OCI-LY3 (cell line): ENCODE measurements at regions not wholly inside any gene's neighbourhood (a gene's known extent, or its start where the extent isn't known, plus 50 kb on each side); places are given as distances from the start of the nearest gene placed in this dataset.
"Not testable (repeated sequence)": the region's sequence is repeated elsewhere in the genome, so short reads cannot be mapped to it uniquely, and the experiment has no call there.

Experiments
- H2AFZ ChIP-seq: fragments of 200-600, 300-600 bp; shearing (Covaris generic); 2 replicates; pipeline ENCODE4 v1.6.0; 2014; ENCODE audit warnings: antibody characterized with exemption, low read depth, low read length
- H3K27ac ChIP-seq: fragments of 200-600, 300-600 bp; sonication (generic); 2 replicates; pipeline ENCODE4 v1.5.1; 2014; ENCODE audit warnings: mild to moderate bottlenecking, low read length, moderate library complexity, mixed read lengths
- H3K27me3 ChIP-seq: fragments of 200-600, 300-600 bp; sonication (generic); 2 replicates; pipeline ENCODE4 v1.6.1; 2014; ENCODE audit warnings: low read depth, low read length, mixed read lengths
- H3K36me3 ChIP-seq: fragments of 200-600, 300-600 bp; sonication (generic); replicated peaks from 2 replicates; pipeline ENCODE3; 2014; ENCODE audit warnings: low read depth, low read length, mixed read lengths
- H3K4me1 ChIP-seq: fragments of 300-600, 200-600 bp; sonication (generic); 2 replicates; pipeline ENCODE4 v1.6.1; 2014; ENCODE audit warnings: low read length, mixed read lengths
- H3K4me2 ChIP-seq: fragments of 200-600, 300-600 bp; sonication (generic); 2 replicates; pipeline ENCODE4 v1.6.1; 2014; ENCODE audit warnings: low read length, mixed read lengths
- H3K4me3 ChIP-seq: fragments of 300-600, 200-600 bp; sonication (generic); 2 replicates; pipeline ENCODE4 v1.5.1; 2014; ENCODE audit warnings: antibody characterized with exemption, mild to moderate bottlenecking, low read length, moderate library complexity
- H3K79me2 ChIP-seq: fragments of 300-600, 200-600 bp; shearing (Covaris generic); 2 replicates; pipeline ENCODE4 v1.6.1; 2014; ENCODE audit warnings: mild to moderate bottlenecking, low read length, mixed read lengths
- H3K9ac ChIP-seq: fragments of 300-600, 200-600 bp; shearing (Covaris generic); 2 replicates; pipeline ENCODE4 v1.6.0; 2014; ENCODE audit warnings: mild to moderate bottlenecking, low read length, moderate library complexity
- H3K9me3 ChIP-seq: fragments of 200-600, 300-600 bp; shearing (Covaris generic); 2 replicates; pipeline ENCODE4 v1.6.1; 2014; ENCODE audit warnings: low read length, mixed read lengths; ENCODE audit not compliant: insufficient read depth
- H4K20me1 ChIP-seq: fragments of 200-600, 300-600 bp; sonication (generic); 2 replicates; pipeline ENCODE4 v1.6.1; 2016; ENCODE audit warnings: low read length, mixed read lengths; ENCODE audit not compliant: insufficient read depth
- EZH2phosphoT487 ChIP-seq: fragments of 200-600 bp; shearing (Covaris generic); IDR thresholded peaks from 2 replicates; pipeline ENCODE4 v1.6.1; 2018; ENCODE audit warnings: antibody characterized with exemption, mixed run types, low read depth
- TF ChIP-seq, protein P1 (sequence below): fragments of 200-600, 300-600 bp; sonication (generic); IDR thresholded peaks from 2 replicates; pipeline ENCODE4 v1.5.1; 2014; ENCODE audit warnings: antibody characterized with exemption, low read length, low read depth

DNA sequence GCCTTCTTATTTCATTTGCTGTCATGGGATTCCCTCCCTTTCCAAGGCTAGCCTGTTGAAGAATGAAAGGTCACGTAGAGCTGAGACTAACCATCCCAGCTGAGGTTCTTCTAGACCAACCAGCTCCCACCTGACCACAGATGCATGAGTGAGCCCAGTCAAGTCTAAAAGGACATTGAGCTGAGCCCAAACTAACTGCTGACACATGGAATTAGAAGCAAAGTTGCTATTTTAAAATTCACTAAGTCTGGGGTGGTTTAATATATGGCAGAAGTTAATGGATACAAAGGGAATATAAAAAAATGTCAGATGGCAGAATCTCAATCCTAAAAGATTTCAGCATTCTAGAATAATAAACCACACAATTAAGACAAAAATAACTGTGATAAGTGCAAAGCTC is 118.9 kb upstream of the RASGEF1B start:
- no peak overlapping the region for H3K9ac ChIP-seq
- no peaks in the 10 kb centered on the region for H3K27me3 ChIP-seq
- TF ChIP-seq, protein P1, sequence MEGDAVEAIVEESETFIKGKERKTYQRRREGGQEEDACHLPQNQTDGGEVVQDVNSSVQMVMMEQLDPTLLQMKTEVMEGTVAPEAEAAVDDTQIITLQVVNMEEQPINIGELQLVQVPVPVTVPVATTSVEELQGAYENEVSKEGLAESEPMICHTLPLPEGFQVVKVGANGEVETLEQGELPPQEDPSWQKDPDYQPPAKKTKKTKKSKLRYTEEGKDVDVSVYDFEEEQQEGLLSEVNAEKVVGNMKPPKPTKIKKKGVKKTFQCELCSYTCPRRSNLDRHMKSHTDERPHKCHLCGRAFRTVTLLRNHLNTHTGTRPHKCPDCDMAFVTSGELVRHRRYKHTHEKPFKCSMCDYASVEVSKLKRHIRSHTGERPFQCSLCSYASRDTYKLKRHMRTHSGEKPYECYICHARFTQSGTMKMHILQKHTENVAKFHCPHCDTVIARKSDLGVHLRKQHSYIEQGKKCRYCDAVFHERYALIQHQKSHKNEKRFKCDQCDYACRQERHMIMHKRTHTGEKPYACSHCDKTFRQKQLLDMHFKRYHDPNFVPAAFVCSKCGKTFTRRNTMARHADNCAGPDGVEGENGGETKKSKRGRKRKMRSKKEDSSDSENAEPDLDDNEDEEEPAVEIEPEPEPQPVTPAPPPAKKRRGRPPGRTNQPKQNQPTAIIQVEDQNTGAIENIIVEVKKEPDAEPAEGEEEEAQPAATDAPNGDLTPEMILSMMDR = no peak
- TF ChIP-seq EZH2phosphoT487 = no peak
- H3K79me2 ChIP-seq = no peaks in the 10 kb centered on the region
- no peaks in the 10 kb centered on the region for H3K36me3 ChIP-seq
- no peaks in the 10 kb centered on the region for H4K20me1 ChIP-seq
- H3K4me1 ChIP-seq = peaks cover 8% of the 10 kb centered on the region; the same call in 1 of the 2 replicates
- no peak overlapping the region for H2AFZ ChIP-seq
- no peak overlapping the region for H3K27ac ChIP-seq
- H3K4me3 ChIP-seq = no peak overlapping the region
- no peaks in the 10 kb centered on the region for H3K9me3 ChIP-seq
- H3K4me2 ChIP-seq = no peak overlapping the region

DNA sequence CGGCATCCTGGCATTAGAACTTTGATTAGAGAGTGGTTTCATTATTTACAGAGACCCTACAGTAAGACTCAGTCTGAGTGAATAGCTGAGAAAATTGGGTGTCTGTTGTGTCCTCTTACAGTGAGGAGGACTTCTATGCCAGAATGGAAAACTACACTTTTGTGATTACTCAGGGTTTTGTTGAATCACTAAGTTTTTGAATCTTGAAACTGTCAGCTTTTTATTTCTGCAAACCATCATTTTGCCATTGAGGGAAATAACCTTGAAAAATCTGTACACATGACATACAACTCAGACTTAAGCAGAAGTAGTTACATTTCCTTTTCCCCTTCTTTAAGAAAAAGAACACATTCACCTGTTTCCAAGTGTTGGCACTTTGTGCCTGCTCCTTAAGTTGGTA is 117.6 kb upstream of the RASGEF1B start:
- H3K4me2 ChIP-seq = no peak overlapping the region
- H4K20me1 ChIP-seq = no peaks in the 10 kb centered on the region
- no peaks in the 10 kb centered on the region for H3K79me2 ChIP-seq
- no peaks in the 10 kb centered on the region for H3K36me3 ChIP-seq
- H3K9me3 ChIP-seq = no peaks in the 10 kb centered on the region
- no peak for TF ChIP-seq EZH2phosphoT487
- TF ChIP-seq, protein P1 = no peak
- H3K4me3 ChIP-seq = no peak overlapping the region
- H3K4me1 ChIP-seq = peaks cover 8% of the 10 kb centered on the region; the same call in 1 of the 2 replicates
- H3K27ac ChIP-seq = no peak overlapping the region
- H3K27me3 ChIP-seq = no peaks in the 10 kb centered on the region
- H2AFZ ChIP-seq = no peak overlapping the region
- H3K9ac ChIP-seq = no peak overlapping the region

DNA sequence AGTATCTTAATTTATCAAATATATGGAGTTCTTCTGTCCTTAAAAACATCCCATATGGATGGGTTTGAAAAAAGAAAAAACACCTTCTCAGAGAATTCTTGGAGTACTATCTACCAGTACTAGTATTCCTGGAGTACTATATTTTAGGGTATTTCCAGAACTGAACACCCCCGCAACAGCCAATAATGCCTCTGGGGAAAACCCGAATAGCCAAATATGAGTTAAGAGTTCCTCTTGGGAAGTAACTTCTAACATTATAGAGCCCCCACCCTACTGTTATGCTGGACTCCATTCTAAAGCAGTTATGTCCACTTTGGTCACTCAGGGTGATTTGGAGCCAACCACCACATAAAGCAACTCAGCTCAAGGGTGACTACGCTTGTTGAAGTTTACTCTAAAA is 115.0 kb upstream of the RASGEF1B start:
- no peak overlapping the region for H2AFZ ChIP-seq
- no peaks in the 10 kb centered on the region for H4K20me1 ChIP-seq
- H3K79me2 ChIP-seq = no peaks in the 10 kb centered on the region
- H3K9ac ChIP-seq = no peak overlapping the region
- H3K4me2 ChIP-seq = no peak overlapping the region
- peaks cover 8% of the 10 kb centered on the region; the same call in 1 of the 2 replicates for H3K4me1 ChIP-seq
- H3K27ac ChIP-seq = no peak overlapping the region
- H3K9me3 ChIP-seq = no peaks in the 10 kb centered on the region
- TF ChIP-seq, protein P1 = no peak
- no peak for TF ChIP-seq EZH2phosphoT487
- no peaks in the 10 kb centered on the region for H3K27me3 ChIP-seq
- no peak overlapping the region for H3K4me3 ChIP-seq
- no peaks in the 10 kb centered on the region for H3K36me3 ChIP-seq

DNA sequence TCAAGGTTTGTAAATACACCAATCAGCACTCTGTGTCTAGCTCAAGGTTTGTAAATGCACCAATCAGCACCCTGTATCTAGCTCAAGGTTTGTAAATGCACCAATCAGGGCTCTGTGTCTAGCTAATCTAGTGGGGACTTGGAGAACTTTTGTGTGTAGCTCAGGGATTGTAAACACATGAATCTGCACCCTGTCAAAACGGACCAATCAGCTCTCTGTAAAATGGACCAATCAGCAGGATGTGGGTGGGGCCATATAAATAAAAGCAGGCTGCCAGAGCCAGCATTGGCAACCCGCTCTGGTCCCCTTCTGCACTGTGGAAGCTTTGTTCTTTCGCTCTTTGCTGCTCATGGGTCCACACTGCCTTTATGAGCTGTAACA is 109.3 kb upstream of the RASGEF1B start:
- not testable (repeated sequence) for H4K20me1 ChIP-seq, H3K4me1 ChIP-seq, H3K27ac ChIP-seq, H3K9ac ChIP-seq, H3K79me2 ChIP-seq, H3K4me3 ChIP-seq, H3K27me3 ChIP-seq, H3K9me3 ChIP-seq, H2AFZ ChIP-seq, H3K4me2 ChIP-seq, H3K36me3 ChIP-seq
